ENCODE measurements at regions not wholly inside any gene's neighbourhood (a gene's known extent, or its start where the extent isn't known, plus 50 kb on each side); places are given as distances from the start of the nearest gene placed in this dataset.
A peak's percentile ranks its signal among the peaks of the same experiment; 100 is the strongest.

DNA sequence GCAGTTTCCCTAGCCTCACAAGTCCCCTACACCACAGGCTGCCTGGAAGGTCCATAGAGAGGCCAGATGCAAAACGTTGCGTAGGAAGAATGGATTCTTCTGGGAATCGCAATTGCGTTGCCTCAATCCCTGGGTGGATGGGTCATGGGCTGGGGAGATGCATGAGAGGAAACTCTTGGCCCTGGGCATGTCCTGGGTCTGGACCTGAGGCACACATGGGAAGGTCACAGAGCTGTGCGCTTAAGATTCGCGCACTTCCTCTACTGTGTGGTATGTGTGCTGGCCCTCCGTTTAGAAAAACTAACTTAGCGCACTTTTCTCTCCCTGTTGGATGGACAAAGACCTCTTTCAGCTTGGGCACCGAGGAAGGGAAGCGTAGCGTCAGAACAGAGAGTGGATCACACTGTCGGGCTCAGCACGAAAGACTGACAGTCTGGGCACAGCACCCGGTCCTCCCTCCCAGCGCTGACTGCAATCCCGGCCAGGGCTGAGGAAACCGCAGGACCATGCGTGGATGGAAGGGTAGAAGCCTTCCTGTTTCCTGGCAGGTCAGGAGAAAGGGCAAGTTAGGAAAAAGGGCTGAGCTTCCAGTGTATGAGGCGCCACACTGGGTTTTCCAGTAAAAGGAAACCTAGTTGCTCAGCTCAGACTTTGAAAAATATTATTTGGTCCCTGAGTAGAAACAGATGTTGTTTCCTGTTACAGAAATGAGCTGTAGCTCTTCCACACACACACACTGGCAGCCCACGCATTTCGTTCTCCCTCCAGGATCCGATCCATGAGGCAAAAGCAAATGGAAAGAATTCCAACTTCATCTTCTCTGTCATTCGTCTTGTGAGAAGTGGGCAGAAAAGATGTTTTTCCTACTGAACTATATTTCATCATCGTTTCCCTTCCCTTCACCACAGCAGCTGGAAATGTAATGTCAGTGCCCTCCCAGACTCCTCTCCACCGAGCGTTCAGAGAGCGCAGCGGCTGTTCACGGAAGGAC is 86.0 kb downstream of the ING1 start:
- H3K4me3 Mint-ChIP-seq = peak overlapping the region; percentile 22
- peaks cover 4% of the 10 kb centered on the region for H3K36me3 Mint-ChIP-seq
- H3K27ac Mint-ChIP-seq = peak overlapping the region; percentile 12
- H3K9me3 Mint-ChIP-seq = peaks cover 3% of the 10 kb centered on the region
- no peak for DNase-seq
- peaks cover 10% of the 10 kb centered on the region for H3K4me1 Mint-ChIP-seq
- peaks cover 66% of the 10 kb centered on the region for H3K27me3 Mint-ChIP-seq

DNA sequence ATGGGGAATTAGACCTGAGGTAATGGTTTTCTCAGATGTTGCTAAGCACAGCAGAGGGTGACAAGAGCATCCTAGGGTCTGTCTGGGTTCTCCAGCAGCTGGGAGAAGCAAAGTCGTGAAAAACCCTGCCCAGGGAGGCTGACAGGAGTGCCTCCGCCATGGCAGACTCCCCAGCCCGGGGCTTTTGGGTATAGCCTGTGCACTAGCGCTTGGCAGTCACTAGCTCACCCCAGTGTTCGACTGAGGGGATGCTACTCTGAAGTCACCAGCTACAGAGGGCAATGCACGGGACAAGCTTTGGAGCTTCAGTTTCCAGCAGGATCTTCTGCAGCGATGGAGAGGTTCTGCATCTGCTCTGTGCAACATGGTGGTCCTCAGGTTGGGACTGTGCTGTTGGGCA is 87.5 kb downstream of the ING1 start:
- Mint-ChIP-seq H3K4me3 (no peak overlapping the region), H3K27me3 (peaks cover 67% of the 10 kb centered on the region), H3K27ac (no peak overlapping the region), H3K4me1 (peaks cover 10% of the 10 kb centered on the region), H3K9me3 (no peaks in the 10 kb centered on the region), H3K36me3 (no peaks in the 10 kb centered on the region)
- DNase-seq = no peak

- no peak overlapping the region for H3K4me3 Mint-ChIP-seq
- no peak overlapping the region for H3K27ac Mint-ChIP-seq
- peaks cover 69% of the 10 kb centered on the region for H3K27me3 Mint-ChIP-seq
- H3K36me3 Mint-ChIP-seq = no peaks in the 10 kb centered on the region
- H3K4me1 Mint-ChIP-seq = peaks cover 10% of the 10 kb centered on the region
- no peaks in the 10 kb centered on the region for H3K9me3 Mint-ChIP-seq
- no peak for DNase-seq
Observed at GRCh38 chr13:110802260-110802659, 88.8 kb downstream of the ING1 start.

DNA sequence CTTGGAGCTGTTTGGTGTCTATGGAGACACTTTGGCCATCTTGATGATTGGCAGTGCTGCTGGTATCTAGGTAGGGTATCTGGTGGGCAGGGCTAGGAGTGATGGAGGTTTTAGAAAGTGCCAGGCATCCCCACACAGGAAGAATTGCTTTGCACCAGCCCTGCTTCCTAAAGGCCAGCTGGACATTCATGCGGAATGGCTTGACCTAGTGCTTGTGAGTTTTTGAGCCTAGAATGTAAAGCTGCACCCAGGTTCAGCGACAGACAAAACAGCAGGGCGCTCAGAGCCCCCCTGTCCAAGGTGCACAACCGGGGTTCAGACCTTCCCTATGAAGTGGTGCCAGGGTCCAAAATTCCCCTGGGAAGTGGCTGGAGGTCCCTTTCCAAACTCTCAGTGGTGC is 93.1 kb downstream of the ING1 start:
- no peak for DNase-seq
- H3K27ac Mint-ChIP-seq = no peak overlapping the region
- H3K36me3 Mint-ChIP-seq = no peaks in the 10 kb centered on the region
- peaks cover 4% of the 10 kb centered on the region for H3K4me1 Mint-ChIP-seq
- no peaks in the 10 kb centered on the region for H3K9me3 Mint-ChIP-seq
- peaks cover 64% of the 10 kb centered on the region for H3K27me3 Mint-ChIP-seq
- H3K4me3 Mint-ChIP-seq = no peak overlapping the region

DNA sequence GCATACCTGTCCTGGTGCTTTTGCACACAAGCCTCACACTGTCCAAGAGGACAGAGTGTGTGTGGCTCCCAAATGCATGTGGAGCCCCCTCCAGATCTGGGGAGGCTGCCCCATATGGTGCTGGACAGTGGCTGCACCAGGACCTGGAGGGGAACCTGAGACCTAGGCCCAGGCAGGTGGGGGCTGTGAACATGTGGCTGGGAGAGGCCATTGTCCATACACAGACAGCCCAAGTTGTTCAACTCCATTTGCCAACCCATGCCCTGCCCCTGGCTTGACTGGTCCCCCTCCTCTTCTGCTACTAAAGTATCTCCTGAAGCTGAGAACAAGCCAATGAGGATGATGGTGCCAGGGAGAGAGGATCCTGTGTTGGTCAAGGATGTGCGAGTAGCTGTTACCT is 94.0 kb downstream of the ING1 start:
- Mint-ChIP-seq H3K9me3 (no peaks in the 10 kb centered on the region), H3K4me3 (no peak overlapping the region), H3K27ac (no peak overlapping the region), H3K36me3 (no peaks in the 10 kb centered on the region), H3K4me1 (peaks cover 11% of the 10 kb centered on the region), H3K27me3 (peaks cover 67% of the 10 kb centered on the region)
- no peak for DNase-seq

DNA sequence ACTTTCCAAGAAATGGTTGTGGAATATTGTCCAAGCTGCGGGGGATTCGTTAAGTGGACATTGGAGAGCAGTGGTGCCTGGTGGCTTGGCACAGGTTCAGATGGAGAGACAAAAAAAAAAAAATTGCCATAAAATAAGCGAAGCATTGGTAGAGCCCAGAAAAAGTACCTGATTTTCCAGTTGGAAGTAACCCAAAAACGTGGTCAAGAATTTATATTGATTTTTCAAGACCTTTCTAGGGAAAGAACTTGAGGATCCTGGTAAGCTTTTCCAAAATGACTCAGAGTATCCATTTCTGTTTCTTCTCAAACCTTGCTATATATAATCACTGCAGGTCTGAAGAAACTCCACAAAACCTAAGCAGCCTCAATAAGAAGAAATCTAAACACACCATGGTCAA is 94.6 kb downstream of the ING1 start:
- H3K27ac Mint-ChIP-seq = no peak overlapping the region
- H3K4me1 Mint-ChIP-seq = peaks cover 12% of the 10 kb centered on the region
- peaks cover 71% of the 10 kb centered on the region for H3K27me3 Mint-ChIP-seq
- H3K4me3 Mint-ChIP-seq = no peak overlapping the region
- no peaks in the 10 kb centered on the region for H3K9me3 Mint-ChIP-seq
- H3K36me3 Mint-ChIP-seq = no peaks in the 10 kb centered on the region
- DNase-seq = no peak

DNA sequence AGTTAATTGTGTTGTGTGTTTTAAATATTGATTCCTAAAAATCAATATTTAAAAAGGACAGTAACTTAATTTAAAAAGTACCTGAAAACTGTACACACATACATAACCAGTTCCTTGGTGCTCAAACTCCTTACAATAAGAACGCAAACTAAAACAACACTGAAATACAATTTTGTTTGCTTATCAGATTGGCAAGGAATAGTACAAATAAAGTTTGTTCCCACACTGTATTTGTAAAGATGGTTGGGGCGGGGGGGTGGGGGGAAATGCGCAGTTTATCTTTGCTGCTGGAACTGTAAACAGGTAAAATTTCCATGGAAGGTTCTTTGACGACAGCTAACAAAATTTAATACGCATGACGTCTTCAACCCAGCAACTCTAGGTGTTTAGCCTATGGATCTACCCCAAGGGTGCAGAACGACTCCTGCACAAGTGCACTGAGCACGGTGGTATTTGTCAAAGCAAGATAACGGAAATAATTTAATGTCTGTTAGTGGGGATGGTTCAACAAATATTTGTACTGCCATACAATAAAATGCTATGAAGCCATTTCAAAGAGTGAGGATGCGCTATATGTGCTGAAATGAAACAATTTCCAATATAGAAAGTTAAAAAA is 96.5 kb downstream of the ING1 start:
- Mint-ChIP-seq H3K4me3 (no peak overlapping the region), H3K36me3 (no peaks in the 10 kb centered on the region), H3K27ac (no peak overlapping the region), H3K9me3 (no peaks in the 10 kb centered on the region), H3K4me1 (peaks cover 12% of the 10 kb centered on the region), H3K27me3 (peaks cover 77% of the 10 kb centered on the region)
- DNase-seq = no peak

GRCh38 chr13:110811008-110811720 is 97.7 kb downstream of the ING1 start:
- no peaks in the 10 kb centered on the region for H3K9me3 Mint-ChIP-seq
- DNase-seq = no peak
- H3K27me3 Mint-ChIP-seq = peaks cover 74% of the 10 kb centered on the region
- H3K36me3 Mint-ChIP-seq = no peaks in the 10 kb centered on the region
- peaks cover 12% of the 10 kb centered on the region for H3K4me1 Mint-ChIP-seq
- H3K4me3 Mint-ChIP-seq = no peak overlapping the region
- no peak overlapping the region for H3K27ac Mint-ChIP-seq

DNA sequence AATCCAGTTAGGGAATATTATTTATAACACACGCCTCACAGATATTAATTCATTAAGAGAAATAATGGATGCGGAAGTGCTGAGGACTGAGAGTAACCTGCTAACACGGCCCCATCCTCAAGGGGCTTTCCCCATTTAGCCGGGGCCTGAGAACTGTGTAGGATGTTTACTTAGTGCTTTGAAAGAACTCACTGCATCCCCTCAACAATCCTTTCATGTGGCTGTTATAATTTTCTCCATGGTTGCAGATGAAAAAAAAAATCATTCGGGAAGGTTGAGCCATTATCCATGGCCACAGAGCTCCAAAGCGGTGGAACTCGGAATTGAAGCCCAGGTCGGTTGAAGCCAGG is 98.2 kb downstream of the ING1 start:
- Mint-ChIP-seq H3K27me3 (peaks cover 68% of the 10 kb centered on the region), H3K4me1 (peaks cover 12% of the 10 kb centered on the region), H3K4me3 (peak overlapping the region; percentile 15), H3K9me3 (no peaks in the 10 kb centered on the region), H3K27ac (no peak overlapping the region), H3K36me3 (no peaks in the 10 kb centered on the region)
- DNase-seq = no peak

DNA sequence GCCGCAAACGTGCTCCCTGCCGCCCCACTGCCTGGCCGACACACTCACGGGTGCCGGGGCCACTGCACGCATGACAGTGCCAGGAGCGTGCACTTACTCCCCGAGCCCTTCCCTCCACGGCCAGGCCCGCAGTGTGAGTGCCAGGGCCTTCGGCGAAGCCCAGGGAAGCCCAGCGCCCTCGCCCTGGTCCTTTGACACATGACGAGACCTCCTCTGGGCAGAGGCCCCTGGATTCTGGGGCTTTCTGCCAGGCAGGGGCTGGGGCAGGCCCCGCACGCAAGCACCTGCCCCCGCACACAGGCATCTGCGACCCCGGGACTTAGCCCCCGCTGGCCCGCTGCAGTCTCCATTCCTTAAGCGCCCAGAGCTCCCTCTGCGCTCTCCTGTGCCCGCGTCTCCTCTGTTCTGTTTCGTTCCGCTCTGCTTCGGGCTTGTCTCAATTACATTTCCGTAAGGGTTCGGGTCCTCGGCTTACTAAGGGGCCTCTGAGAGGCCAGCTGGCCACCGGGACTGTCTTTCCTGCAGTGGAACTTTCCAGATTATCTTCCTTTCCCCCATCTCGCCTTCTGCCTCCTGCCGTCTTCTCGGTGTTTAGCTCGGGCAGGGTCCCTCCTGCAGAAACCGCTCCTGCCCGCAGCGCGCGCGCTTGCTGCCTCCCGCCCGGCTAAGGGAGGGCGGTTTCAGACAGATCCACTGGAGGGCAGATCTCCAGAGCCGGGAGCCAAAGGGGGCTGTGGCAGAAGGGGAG is 98.8 kb downstream of the ING1 start:
- H3K4me3 Mint-ChIP-seq = peak overlapping the region; percentile 65
- no peak for DNase-seq
- no peaks in the 10 kb centered on the region for H3K36me3 Mint-ChIP-seq
- H3K4me1 Mint-ChIP-seq = peaks cover 12% of the 10 kb centered on the region
- no peak overlapping the region for H3K27ac Mint-ChIP-seq
- H3K27me3 Mint-ChIP-seq = peaks cover 65% of the 10 kb centered on the region
- no peaks in the 10 kb centered on the region for H3K9me3 Mint-ChIP-seq

- H3K9me3 Mint-ChIP-seq = no peaks in the 10 kb centered on the region
- no peak overlapping the region for H3K4me3 Mint-ChIP-seq
- no peak for DNase-seq
- no peaks in the 10 kb centered on the region for H3K36me3 Mint-ChIP-seq
- H3K27ac Mint-ChIP-seq = no peak overlapping the region
- peaks cover 61% of the 10 kb centered on the region for H3K27me3 Mint-ChIP-seq
- peaks cover 12% of the 10 kb centered on the region for H3K4me1 Mint-ChIP-seq
Observed at GRCh38 chr13:110812869-110813645, 99.6 kb downstream of the ING1 start.

GRCh38 chr13:110813646-110814624 is 100.4 kb downstream of the ING1 start:
- no peak for DNase-seq
- Mint-ChIP-seq H3K4me3 (no peak overlapping the region), H3K27me3 (peaks cover 54% of the 10 kb centered on the region), H3K27ac (no peak overlapping the region), H3K4me1 (peaks cover 12% of the 10 kb centered on the region), H3K36me3 (no peaks in the 10 kb centered on the region), H3K9me3 (no peaks in the 10 kb centered on the region)

GRCh38 chr13:110815471-110816204 is 99.2 kb downstream of the ANKRD10 start:
- no peak for DNase-seq
- no peak overlapping the region for H3K27ac Mint-ChIP-seq
- H3K9me3 Mint-ChIP-seq = no peaks in the 10 kb centered on the region
- no peak overlapping the region for H3K4me3 Mint-ChIP-seq
- no peaks in the 10 kb centered on the region for H3K36me3 Mint-ChIP-seq
- peaks cover 18% of the 10 kb centered on the region for H3K4me1 Mint-ChIP-seq
- peaks cover 39% of the 10 kb centered on the region for H3K27me3 Mint-ChIP-seq

Measured in activated naive CD8-positive, alpha-beta T cell treated with anti-CD3 and anti-CD28 coated beads for 36 hours (primary cell).